HG03159 (cell line): ENCODE measurements at regions not wholly inside any gene's neighbourhood (a gene's known extent, or its start where the extent isn't known, plus 50 kb on each side); places are given as distances from the start of the nearest gene placed in this dataset.
"Not testable (repeated sequence)": the region's sequence is repeated elsewhere in the genome, so short reads cannot be mapped to it uniquely, and the experiment has no call there.

ENCODE experiments used
- ATAC-seq: cut with Tn5 transposase; IDR thresholded peaks from one replicate; pipeline ENCODE4 v1.9.1; 2021; ENCODE audit warnings: mild to moderate bottlenecking, moderate library complexity; ENCODE audit not compliant: unreplicated experiment

- no peak for ATAC-seq
Observed at GRCh38 chr4:158958489-158959270, 144.2 kb upstream of the RAPGEF2 start.

- no peak for ATAC-seq
Observed at GRCh38 chr4:158962393-158962792, 140.5 kb upstream of the RAPGEF2 start.

- ATAC-seq: not testable (repeated sequence)
Observed at GRCh38 chr4:158963282-158963681, 139.6 kb upstream of the RAPGEF2 start.

GRCh38 chr4:158964114-158964727 is 138.7 kb upstream of the RAPGEF2 start:
- no peak for ATAC-seq

- no peak for ATAC-seq
Observed at GRCh38 chr4:158964728-158965124, 138.2 kb upstream of the RAPGEF2 start.

- ATAC-seq: no peak
Observed at GRCh38 chr4:158965226-158965625, 137.7 kb upstream of the RAPGEF2 start.

- no peak for ATAC-seq
Observed at GRCh38 chr4:158966091-158966490, 136.8 kb upstream of the RAPGEF2 start.

GRCh38 chr4:158968961-158969360 is 133.9 kb upstream of the RAPGEF2 start:
- ATAC-seq: no peak

GRCh38 chr4:158970812-158971211 is 132.1 kb upstream of the RAPGEF2 start:
- ATAC-seq: no peak

GRCh38 chr4:158974438-158974837 is 128.4 kb upstream of the RAPGEF2 start:
- not testable (repeated sequence) for ATAC-seq

- ATAC-seq: not testable (repeated sequence)
Observed at GRCh38 chr4:158980711-158981110, 122.2 kb upstream of the RAPGEF2 start.

GRCh38 chr4:158991534-158992155 is 111.2 kb upstream of the RAPGEF2 start:
- no peak for ATAC-seq

- ATAC-seq: no peak
Observed at GRCh38 chr4:158993891-158994290, 109.0 kb upstream of the RAPGEF2 start.

- ATAC-seq: no peak
Observed at GRCh38 chr4:158995040-158995439, 107.8 kb upstream of the RAPGEF2 start.

GRCh38 chr4:158995965-158996364 is 106.9 kb upstream of the RAPGEF2 start:
- no peak for ATAC-seq

- ATAC-seq: no peak
Observed at GRCh38 chr4:158996669-158997074, 106.2 kb upstream of the RAPGEF2 start.

- ATAC-seq: no peak
Observed at GRCh38 chr4:158997660-158998349, 105.1 kb upstream of the RAPGEF2 start.

GRCh38 chr4:158998624-158999023 is 104.3 kb upstream of the RAPGEF2 start:
- no peak for ATAC-seq

GRCh38 chr4:158999166-158999682 is 103.7 kb upstream of the RAPGEF2 start:
- ATAC-seq: no peak

- no peak for ATAC-seq
Observed at GRCh38 chr4:158999849-159000248, 103.0 kb upstream of the RAPGEF2 start.

- ATAC-seq: no peak
Observed at GRCh38 chr4:159002950-159003349, 99.9 kb upstream of the RAPGEF2 start.
